Fibroblast of pulmonary artery (primary cell): ENCODE measurements at regions not wholly inside any gene's neighbourhood (a gene's known extent, or its start where the extent isn't known, plus 50 kb on each side); places are given as distances from the start of the nearest gene placed in this dataset.

Source experiments
- DNase-seq: peaks from one replicate; pipeline ENCODE4 v3.0.0-alpha.2; 2010; ENCODE audit warnings: low read depth
- H3K4me3 ChIP-seq: replicated peaks from 2 replicates; pipeline ENCODE4 v1.5.1; 2011; ENCODE audit warnings: low read depth, mild to moderate bottlenecking, control low read depth, low read length, moderate library complexity
- TF ChIP-seq, protein P1 (sequence below): IDR thresholded peaks from 2 replicates; pipeline ENCODE4 v1.5.1; 2011; ENCODE audit warnings: mild to moderate bottlenecking, control low read depth, low read length, inconsistent platforms; ENCODE audit errors: missing control alignments

DNA sequence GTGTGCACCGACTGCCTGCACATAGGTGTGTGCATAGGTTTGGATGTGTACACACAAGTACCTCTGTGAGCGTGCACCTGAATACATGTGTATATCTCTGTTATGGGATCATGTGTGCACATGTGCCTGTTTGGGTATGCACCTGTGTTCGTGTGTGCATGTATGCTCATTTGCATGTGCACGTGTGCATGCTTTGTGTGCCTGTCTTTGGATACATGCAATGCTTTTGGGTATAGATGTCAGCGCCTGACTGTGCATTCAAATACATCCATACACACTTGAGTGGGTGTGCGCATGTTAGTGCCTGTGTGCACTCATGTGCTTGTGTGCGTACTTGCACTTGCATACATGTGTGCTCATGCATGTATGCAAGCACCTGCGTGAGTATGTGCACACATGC lies 258.1 kb downstream of the IRX2 start:
- no peak for DNase-seq
- no peak overlapping the region for H3K4me3 ChIP-seq
- TF ChIP-seq, protein P1, sequence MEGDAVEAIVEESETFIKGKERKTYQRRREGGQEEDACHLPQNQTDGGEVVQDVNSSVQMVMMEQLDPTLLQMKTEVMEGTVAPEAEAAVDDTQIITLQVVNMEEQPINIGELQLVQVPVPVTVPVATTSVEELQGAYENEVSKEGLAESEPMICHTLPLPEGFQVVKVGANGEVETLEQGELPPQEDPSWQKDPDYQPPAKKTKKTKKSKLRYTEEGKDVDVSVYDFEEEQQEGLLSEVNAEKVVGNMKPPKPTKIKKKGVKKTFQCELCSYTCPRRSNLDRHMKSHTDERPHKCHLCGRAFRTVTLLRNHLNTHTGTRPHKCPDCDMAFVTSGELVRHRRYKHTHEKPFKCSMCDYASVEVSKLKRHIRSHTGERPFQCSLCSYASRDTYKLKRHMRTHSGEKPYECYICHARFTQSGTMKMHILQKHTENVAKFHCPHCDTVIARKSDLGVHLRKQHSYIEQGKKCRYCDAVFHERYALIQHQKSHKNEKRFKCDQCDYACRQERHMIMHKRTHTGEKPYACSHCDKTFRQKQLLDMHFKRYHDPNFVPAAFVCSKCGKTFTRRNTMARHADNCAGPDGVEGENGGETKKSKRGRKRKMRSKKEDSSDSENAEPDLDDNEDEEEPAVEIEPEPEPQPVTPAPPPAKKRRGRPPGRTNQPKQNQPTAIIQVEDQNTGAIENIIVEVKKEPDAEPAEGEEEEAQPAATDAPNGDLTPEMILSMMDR = no peak

GRCh38 chr5:2492476-2492875 lies 259.0 kb downstream of the IRX2 start:
- TF ChIP-seq, protein P1 = no peak
- no peak overlapping the region for H3K4me3 ChIP-seq
- DNase-seq = no peak

GRCh38 chr5:2491846-2492245 lies 259.6 kb downstream of the IRX2 start:
- DNase-seq = no peak
- H3K4me3 ChIP-seq = no peak overlapping the region
- TF ChIP-seq, protein P1 = no peak

GRCh38 chr5:2489306-2489705 lies 262.2 kb downstream of the IRX2 start:
- H3K4me3 ChIP-seq = no peak overlapping the region
- TF ChIP-seq, protein P1 = no peak
- no peak for DNase-seq

DNA sequence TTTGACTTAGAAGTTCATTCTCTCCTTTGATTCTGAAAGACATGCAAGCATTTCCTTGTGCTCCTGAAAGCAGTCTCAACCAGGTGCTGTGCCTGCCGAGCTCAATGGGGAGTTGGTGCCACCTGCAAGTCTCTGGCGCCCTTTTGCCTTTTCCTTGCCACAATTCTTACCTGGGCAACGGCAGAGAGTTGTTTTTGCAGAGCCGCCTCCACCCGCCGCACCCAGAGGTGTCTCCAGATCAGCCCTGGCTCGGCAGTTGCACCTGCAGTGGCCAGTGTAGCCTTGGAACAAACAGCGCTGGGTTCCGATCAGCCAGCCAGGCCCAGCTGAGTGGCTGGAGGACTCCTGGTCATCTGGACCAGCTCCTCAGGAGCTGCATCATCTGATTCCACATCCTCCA lies 262.9 kb downstream of the IRX2 start:
- H3K4me3 ChIP-seq = no peak overlapping the region
- no peak for DNase-seq

DNA sequence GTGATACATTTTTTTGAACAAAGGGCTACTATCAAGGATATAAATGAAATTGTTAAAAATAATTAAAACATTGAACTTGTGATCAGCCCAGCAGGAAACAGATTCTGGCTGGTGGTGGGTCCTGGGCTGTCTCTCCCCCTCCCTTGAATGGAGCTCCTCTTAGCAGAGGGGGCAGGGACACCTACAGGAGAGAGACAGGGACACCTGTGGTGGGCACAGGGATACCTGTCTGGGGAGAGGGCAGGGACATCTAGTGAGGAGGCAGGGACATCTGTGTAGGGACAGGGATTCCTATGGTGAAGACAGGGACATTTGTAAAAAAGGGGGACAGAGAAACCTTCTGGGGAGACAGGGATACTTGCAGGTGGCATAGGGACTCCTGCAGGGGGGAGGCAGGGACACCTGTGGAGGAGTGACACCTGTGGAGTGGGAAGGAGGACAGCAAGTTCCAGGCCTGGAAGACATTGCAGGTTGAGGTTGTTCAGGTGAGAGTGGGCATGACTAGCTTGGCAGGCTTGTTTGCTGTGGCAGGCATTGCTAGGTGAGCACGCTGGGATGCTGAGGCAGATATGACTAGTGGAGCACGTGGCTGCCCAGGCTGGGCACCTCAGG lies 264.2 kb downstream of the IRX2 start:
- TF ChIP-seq, protein P1 = no peak
- no peak for DNase-seq
- no peak overlapping the region for H3K4me3 ChIP-seq

More for the DNA sequence above, 262.9 kb downstream of the IRX2 start:
- TF ChIP-seq, protein P1 = no peak

DNA sequence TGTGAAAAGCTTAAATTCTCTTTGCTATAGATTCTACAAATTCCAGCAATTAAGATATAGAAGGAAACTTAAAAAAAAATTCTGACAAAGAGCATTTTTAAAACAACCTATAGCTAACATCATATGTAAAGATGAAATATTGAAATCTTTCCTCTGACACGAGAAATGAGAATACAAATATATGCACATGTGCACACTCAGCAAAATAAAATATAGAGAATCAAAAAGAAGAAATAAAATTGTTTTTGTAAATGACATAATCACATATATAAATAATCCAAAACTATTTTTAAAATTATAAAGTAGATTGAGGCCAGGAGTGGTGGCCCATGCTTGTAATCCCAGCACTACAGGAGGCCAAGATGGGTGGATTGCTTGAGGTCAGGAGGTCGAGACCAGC lies 265.1 kb downstream of the IRX2 start:
- H3K4me3 ChIP-seq = no peak overlapping the region
- no peak for DNase-seq
- TF ChIP-seq, protein P1 = no peak
